Tibial nerve (tissue), 4 donors: ENCODE measurements at regions not wholly inside any gene's neighbourhood (a gene's known extent, or its start where the extent isn't known, plus 50 kb on each side); places are given as distances from the start of the nearest gene placed in this dataset.

ENCODE experiments used
- DNase-seq, 2 donors: peaks; one replicate each; pipeline ENCODE4 v3.0.0-alpha.2; 2019; ENCODE audit warnings: low spot score in 2 of 2
- H3K27ac ChIP-seq, 4 donors: fragments of 200-600 bp; sonication (generic) in 3 of 4; one replicate each; pipeline ENCODE4 v1.5.1; 2017 to 2019; ENCODE audit warnings: mild to moderate bottlenecking in 1 of 4
- H3K27me3 ChIP-seq, 2 donors: fragments of 200-600 bp; sonication (generic) in 1 of 2; one replicate each; pipeline versions ENCODE4 v1.5.1 to v1.6.0; 2017 to 2019
- H3K36me3 ChIP-seq, 3 donors: fragments of 200-600 bp; sonication (generic); one replicate each; pipeline ENCODE4 v1.5.1; 2018 to 2019
- H3K4me1 ChIP-seq, 4 donors: fragments of 200-600 bp; sonication (generic) in 3 of 4; one replicate each; pipeline ENCODE4 v1.5.1; 2017 to 2019
- H3K4me3 ChIP-seq, 4 donors: fragments of 200-600 bp; sonication (generic) in 3 of 4; one replicate each; pipeline ENCODE4 v1.5.1; 2017 to 2019; ENCODE audit warnings: mild to moderate bottlenecking in 1 of 4, moderate library complexity in 1 of 4
- H3K9me3 ChIP-seq, 4 donors: fragments of 200-600 bp; sonication (generic) in 3 of 4; one replicate each; pipeline ENCODE4 v1.5.1; 2017 to 2019
- CTCF ChIP-seq, 5 experiments: fragments of 200-600 bp in 3 of 5; fragments of 450-650 bp in 2 of 5; sonication (generic) in 3 of 5; IDR thresholded peaks; one replicate each; pipeline ENCODE4 v1.5.1; 2016 to 2019; ENCODE audit warnings: antibody characterized with exemption in 5 of 5, mild to moderate bottlenecking in 3 of 5, moderate library complexity in 2 of 5
- EP300 ChIP-seq, 2 donors: sonication (generic); formaldehyde crosslinking; IDR thresholded peaks; one replicate each; pipeline ENCODE4 v1.6.1; 2017; ENCODE audit warnings: antibody characterized with exemption in 2 of 2, mild to moderate bottlenecking in 1 of 2
- POLR2A ChIP-seq, 2 donors: fragments of 450-650 bp; IDR thresholded peaks; one replicate each; pipeline ENCODE4 v1.6.1; 2017; ENCODE audit warnings: antibody characterized with exemption in 2 of 2, mild to moderate bottlenecking in 2 of 2, moderate library complexity in 2 of 2
- WGBS, 2 donors: methylation state at CpG; one replicate each; pipeline ENCODE4 v1.1.5; 2018; 5-methylcytosine and 5-hydroxymethylcytosine counted together

- Histone ChIP-seq H3K4me1 (no peaks in the 10 kb centered on the region), H3K27me3 (no peaks in the 10 kb centered on the region), H3K36me3 (no peaks in the 10 kb centered on the region), H3K27ac (no peak overlapping the region), H3K4me3 (no peak overlapping the region), H3K9me3 (peaks cover 0 to 32% (median 0%) of the 10 kb centered on the region in 4 donors)
- 87 to 100% methylated on average over 1 of the region's 1 CpG for WGBS, 2 donors
- no peak for DNase-seq
- TF ChIP-seq EP300 (IDR thresholded peaks at IDR 0.05) (no peak), POLR2A (IDR thresholded peaks at IDR 0.05) (no peak), CTCF (IDR thresholded peaks at IDR 0.05) (no peak)
Measured at GRCh38 chr6:140752234-140752633, 1377.8 kb upstream of the CITED2 start.

GRCh38 chr6:140747114-140747513 is 1372.7 kb upstream of the CITED2 start:
- DNase-seq, result no peak
- 85 to 94% methylated on average over 2 of the region's 2 CpGs for WGBS, 2 donors
- H3K4me3 ChIP-seq, result no peak overlapping the region
- peaks cover 0 to 38% (median 0%) of the 10 kb centered on the region in 4 donors for H3K9me3 ChIP-seq
- no peaks in the 10 kb centered on the region for H3K4me1 ChIP-seq
- H3K27ac ChIP-seq, result no peak overlapping the region
- H3K27me3 ChIP-seq, result no peaks in the 10 kb centered on the region
- H3K36me3 ChIP-seq, result no peaks in the 10 kb centered on the region
- no peak for TF ChIP-seq EP300 (IDR thresholded peaks at IDR 0.05)
- TF ChIP-seq POLR2A (IDR thresholded peaks at IDR 0.05), result no peak
- TF ChIP-seq CTCF (IDR thresholded peaks at IDR 0.05), result no peak

- WGBS, 2 donors, result 66 to 69% methylated on average over 2 of the region's 2 CpGs
- Histone ChIP-seq H3K9me3 (peaks cover 0 to 30% (median 0%) of the 10 kb centered on the region in 4 donors), H3K27me3 (no peaks in the 10 kb centered on the region), H3K36me3 (no peaks in the 10 kb centered on the region), H3K4me3 (no peak overlapping the region), H3K27ac (no peak overlapping the region), H3K4me1 (no peaks in the 10 kb centered on the region)
- no peak for DNase-seq
- no peak for TF ChIP-seq POLR2A (IDR thresholded peaks at IDR 0.05)
- no peak for TF ChIP-seq EP300 (IDR thresholded peaks at IDR 0.05)
- no peak for TF ChIP-seq CTCF (IDR thresholded peaks at IDR 0.05)
Measured at GRCh38 chr6:140744659-140745320, 1370.3 kb upstream of the CITED2 start.

GRCh38 chr6:140736231-140736630 is 1361.8 kb upstream of the CITED2 start:
- Histone ChIP-seq H3K4me1 (no peaks in the 10 kb centered on the region), H3K27me3 (no peaks in the 10 kb centered on the region), H3K36me3 (no peaks in the 10 kb centered on the region), H3K4me3 (no peak overlapping the region), H3K27ac (no peak overlapping the region), H3K9me3 (no peaks in the 10 kb centered on the region)
- TF ChIP-seq EP300 (IDR thresholded peaks at IDR 0.05) (no peak), POLR2A (IDR thresholded peaks at IDR 0.05) (no peak), CTCF (IDR thresholded peaks at IDR 0.05) (no peak)
- DNase-seq, result no peak

- WGBS, 2 donors, result 58 to 60% methylated on average over 2 of the region's 2 CpGs
- Histone ChIP-seq H3K36me3 (no peaks in the 10 kb centered on the region), H3K27me3 (no peaks in the 10 kb centered on the region), H3K4me1 (no peaks in the 10 kb centered on the region), H3K4me3 (no peak overlapping the region), H3K27ac (no peak overlapping the region), H3K9me3 (no peaks in the 10 kb centered on the region)
- DNase-seq, result no peak
- no peak for TF ChIP-seq CTCF (IDR thresholded peaks at IDR 0.05)
- no peak for TF ChIP-seq POLR2A (IDR thresholded peaks at IDR 0.05)
- no peak for TF ChIP-seq EP300 (IDR thresholded peaks at IDR 0.05)
Measured at GRCh38 chr6:140732991-140733390, 1358.5 kb upstream of the CITED2 start.
